H1 (cell line): ENCODE measurements at regions not wholly inside any gene's neighbourhood (a gene's known extent, or its start where the extent isn't known, plus 50 kb on each side); places are given as distances from the start of the nearest gene placed in this dataset.

Source experiments
- CTCF ChIA-PET: fragments of 300-600 bp; sonication (Branson Sonifier 250); formaldehyde crosslinking; loops from one replicate; lab custom pipeline; 2021; ENCODE audit not compliant: partially characterized antibody; lab: Charles Lee
- POLR2A ChIA-PET: fragments of 300-600 bp; sonication (Branson Sonifier 250); formaldehyde crosslinking; loops from one replicate; lab custom pipeline; 2021; ENCODE audit warnings: inconsistent platforms; ENCODE audit not compliant: partially characterized antibody; lab: Charles Lee
- DNase-seq, 2 experiments: peaks; one replicate each; pipeline versions ENCODE4 v3.0.0 to v3.0.0-alpha.2; 2010 to 2022; ENCODE audit warnings: low spot score in 2 of 2, low read depth in 1 of 2, mixed read lengths in 1 of 2
- FAIRE-seq: peaks from 2 replicates; lab custom pipeline; 2011; peaks lifted over from hg19 to GRCh38; lab: Jason Lieb, UNC
- H2AFZ ChIP-seq: 2 replicates; pipeline ENCODE4 v1.8.1; 2012; ENCODE audit warnings: low read length, inconsistent platforms
- H2AK5ac ChIP-seq: 2 replicates; pipeline ENCODE4 v1.6.1; 2013; ENCODE audit warnings: low read depth, low read length
- H2BK120ac ChIP-seq: replicated peaks from 2 replicates; pipeline ENCODE3; 2013; ENCODE audit warnings: low read depth, low read length, inconsistent platforms
- H2BK12ac ChIP-seq: 2 replicates; pipeline ENCODE4 v1.6.1; 2013; ENCODE audit warnings: low read depth, low read length
- H2BK15ac ChIP-seq: 2 replicates; pipeline ENCODE4 v1.6.1; 2013; ENCODE audit warnings: low read length
- H2BK20ac ChIP-seq: 2 replicates; pipeline ENCODE4 v1.6.1; 2013; ENCODE audit warnings: low read length
- H2BK5ac ChIP-seq: 2 replicates; pipeline ENCODE4 v1.6.1; 2013; ENCODE audit warnings: low read depth, low read length
- H3K14ac ChIP-seq: 2 replicates; pipeline ENCODE4 v1.6.1; 2013; ENCODE audit warnings: inconsistent platforms; ENCODE audit not compliant: insufficient read length
- H3K18ac ChIP-seq: 2 replicates; pipeline ENCODE4 v1.6.1; 2013; ENCODE audit warnings: low read length; ENCODE audit errors: extremely low read depth
- H3K23ac ChIP-seq: 2 replicates; pipeline ENCODE4 v1.6.1; 2013; ENCODE audit warnings: inconsistent platforms; ENCODE audit not compliant: insufficient read length
- H3K23me2 ChIP-seq: 2 replicates; pipeline ENCODE4 v1.6.1; 2013; ENCODE audit warnings: low read depth, low read length
- H3K27ac ChIP-seq: 2 replicates; pipeline ENCODE4 v1.6.1; 2011; ENCODE audit warnings: low read depth, low read length, inconsistent platforms
- H3K27me3 ChIP-seq, 4 experiments: replicated peaks in 1 of 4; 1 replicate in 1 of 4; 2 replicates in 3 of 4; pipeline versions ENCODE4 v1.6.1 to v1.8.1; 2011 to 2013; ENCODE audit warnings: low read length in 3 of 4, mild to moderate bottlenecking in 3 of 4, inconsistent platforms in 2 of 4, mixed read lengths in 2 of 4, moderate library complexity in 1 of 4; ENCODE audit not compliant: control insufficient read depth in 3 of 4, insufficient read depth in 3 of 4; ENCODE audit errors: extremely low read depth in 1 of 4
- H3K36me3 ChIP-seq, 4 experiments: 2 replicates each; pipeline versions ENCODE4 v1.6.1 to v1.8.1; 2011 to 2013; ENCODE audit warnings: mild to moderate bottlenecking in 4 of 4, low read length in 3 of 4, moderate library complexity in 2 of 4, control low read depth in 1 of 4, inconsistent platforms in 1 of 4; ENCODE audit not compliant: insufficient read depth in 4 of 4, control insufficient read depth in 2 of 4
- H3K4ac ChIP-seq: replicated peaks from 2 replicates; pipeline ENCODE3; 2013; ENCODE audit warnings: low read length, low read depth, mixed read lengths, inconsistent platforms; ENCODE audit not compliant: insufficient read length
- H3K4me1 ChIP-seq, 4 experiments: replicated peaks in 1 of 4; 1 replicate in 1 of 4; 2 replicates in 3 of 4; pipeline versions ENCODE4 v1.6.1 to v1.8.1; 2011 to 2013; ENCODE audit warnings: low read length in 3 of 4, inconsistent platforms in 2 of 4, mixed read lengths in 1 of 4; ENCODE audit not compliant: insufficient read depth in 4 of 4, control insufficient read depth in 3 of 4
- H3K4me2 ChIP-seq, 2 experiments: 2 replicates each; pipeline versions ENCODE4 v1.6.1 to v1.8.1; 2011 to 2013; ENCODE audit warnings: low read depth in 2 of 2, low read length in 2 of 2, control low read depth in 1 of 2, inconsistent platforms in 1 of 2, mild to moderate bottlenecking in 1 of 2; ENCODE audit not compliant: insufficient read depth in 1 of 2
- H3K4me3 ChIP-seq, 4 experiments: fragments of 200-600, 300-600 bp in 1 of 4; sonication (generic), shearing (Covaris generic), sonication (Bioruptor Twin) in 1 of 4; 2 replicates each; pipeline versions ENCODE4 v1.5.1 to v1.8.1; 2011 to 2016; ENCODE audit warnings: low read length in 4 of 4, low read depth in 3 of 4, control low read depth in 2 of 4, inconsistent platforms in 2 of 4, mild to moderate bottlenecking in 2 of 4, mixed read lengths in 1 of 4, moderate library complexity in 1 of 4; ENCODE audit not compliant: insufficient read depth in 2 of 4; ENCODE audit errors: extremely low read depth in 1 of 4
- H3K56ac ChIP-seq: replicated peaks from 2 replicates; pipeline ENCODE3; 2013; ENCODE audit warnings: low read depth, mild to moderate bottlenecking, mixed read lengths, low read length, inconsistent platforms; ENCODE audit not compliant: insufficient read length
- H3K79me1 ChIP-seq: 2 replicates; pipeline ENCODE4 v1.6.1; 2013; ENCODE audit warnings: low read depth, low read length, control low read depth
- H3K79me2 ChIP-seq, 2 experiments: 2 replicates each; pipeline versions ENCODE4 v1.6.1 to v1.8.1; 2012 to 2013; ENCODE audit warnings: low read length in 2 of 2, mild to moderate bottlenecking in 2 of 2, inconsistent platforms in 1 of 2; ENCODE audit not compliant: insufficient read depth in 2 of 2, control insufficient read depth in 1 of 2
- H3K9ac ChIP-seq, 4 experiments: replicated peaks in 1 of 4; 1 replicate in 1 of 4; 2 replicates in 3 of 4; pipeline versions ENCODE4 v1.6.1 to v1.8.1; 2011 to 2013; ENCODE audit warnings: low read depth in 3 of 4, low read length in 3 of 4, control low read depth in 2 of 4, mild to moderate bottlenecking in 2 of 4, moderate library complexity in 2 of 4, inconsistent platforms in 1 of 4; ENCODE audit errors: extremely low read depth in 1 of 4
- H3K9me3 ChIP-seq, 2 experiments: 2 replicates each; pipeline versions ENCODE4 v1.6.1 to v1.8.1; 2012 to 2013; ENCODE audit warnings: mild to moderate bottlenecking in 2 of 2, moderate library complexity in 2 of 2, control low read depth in 1 of 2, inconsistent platforms in 1 of 2, low read depth in 1 of 2, low read length in 1 of 2, mixed read lengths in 1 of 2; ENCODE audit not compliant: insufficient read depth in 2 of 2
- H4K20me1 ChIP-seq, 2 experiments: replicated peaks in 1 of 2; 2 replicates each; pipeline versions ENCODE3 to v1.8.1; 2011 to 2013; ENCODE audit warnings: inconsistent platforms in 2 of 2, low read length in 2 of 2, mild to moderate bottlenecking in 1 of 2; ENCODE audit not compliant: insufficient read depth in 2 of 2, control insufficient read depth in 1 of 2
- H4K5ac ChIP-seq: 2 replicates; pipeline ENCODE4 v1.6.1; 2013; ENCODE audit warnings: low read length, low read depth, mixed read lengths, inconsistent platforms; ENCODE audit not compliant: insufficient read length
- H4K8ac ChIP-seq: 2 replicates; pipeline ENCODE4 v1.8.0; 2013; ENCODE audit warnings: mild to moderate bottlenecking, moderate library complexity, low read length, inconsistent platforms; ENCODE audit not compliant: insufficient read depth; ENCODE audit errors: extremely low read depth
- H4K91ac ChIP-seq: replicated peaks from 2 replicates; pipeline ENCODE3; 2013; ENCODE audit warnings: low read length, mixed read lengths, inconsistent platforms; ENCODE audit not compliant: insufficient read length
- BRCA1 ChIP-seq: IDR thresholded peaks from 2 replicates; pipeline ENCODE4 v1.6.1; 2012; ENCODE audit warnings: low read depth, low read length, improper control_type of control experiment
- E2F6 ChIP-seq: IDR thresholded peaks from 2 replicates; pipeline ENCODE4 v1.6.1; 2012; ENCODE audit warnings: inconsistent platforms
- SIRT6 ChIP-seq: IDR thresholded peaks from one replicate; pipeline ENCODE4 v1.7.1; 2012; ENCODE audit warnings: low read length, inconsistent platforms
- WGBS, 2 experiments: shearing (Covaris generic) in 1 of 2; methylation state at CpG; one replicate each; pipeline versions ENCODE4 v1.1.6 to v1.1.7; 2013 to 2015; ENCODE audit warnings: low lambda C conversion rate in 2 of 2, mixed read lengths in 2 of 2, inconsistent platforms in 1 of 2, low coverage in 1 of 2, missing lambda C conversion rate in 1 of 2; ENCODE audit not compliant: insufficient replicate concordance in 2 of 2, insufficient coverage in 1 of 2, insufficient read length in 1 of 2; ENCODE audit errors: extremely low coverage in 1 of 2, missing lambda C conversion rate in 1 of 2; 5-methylcytosine and 5-hydroxymethylcytosine counted together

DNA sequence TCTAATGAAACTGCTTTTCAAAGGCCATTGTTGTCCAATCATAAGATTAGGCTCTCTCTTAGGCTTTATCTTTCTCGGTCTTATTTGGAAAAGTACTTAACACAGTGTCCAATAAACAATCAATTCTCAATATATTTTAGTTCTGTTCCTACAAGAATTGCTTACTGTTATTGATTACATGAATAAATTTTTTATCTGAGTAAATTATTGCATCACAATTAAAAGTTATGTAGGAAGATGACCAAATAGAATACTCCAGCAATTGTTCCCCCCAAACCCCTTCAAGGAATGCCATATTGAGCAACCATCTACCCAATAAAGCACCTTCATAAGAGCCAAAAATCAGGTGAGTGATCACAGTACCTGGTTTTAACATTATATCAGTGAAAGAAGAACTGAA is 55.0 kb upstream of the RFX7 start:
- ChIA-PET CTCF (no interaction called here), POLR2A (no interaction called here)
- Histone ChIP-seq H3K79me1 (no peaks in the 10 kb centered on the region), H2BK5ac (no peak overlapping the region), H4K8ac (no peak overlapping the region), H3K23ac (no peak overlapping the region), H2BK120ac (no peak overlapping the region), H3K27ac (no peak overlapping the region), H3K79me2 (no peaks in the 10 kb centered on the region), H2AK5ac (no peak overlapping the region), H3K4me2 (no peak overlapping the region), H2BK15ac (no peak overlapping the region), H3K9ac (no peak overlapping the region), H3K18ac (no peak overlapping the region), H3K4me1 (peaks cover 0 to 3% (median 0%) of the 10 kb centered on the region in 4 experiments; a peak in 1 of 7 replicates), H4K5ac (no peak overlapping the region), H3K4ac (no peak overlapping the region), H3K23me2 (no peaks in the 10 kb centered on the region), H3K56ac (no peak overlapping the region), H2BK12ac (no peak overlapping the region), H4K20me1 (no peaks in the 10 kb centered on the region), H3K36me3 (no peaks in the 10 kb centered on the region), H4K91ac (no peak overlapping the region), H2BK20ac (no peak overlapping the region), H3K4me3 (no peak overlapping the region), H3K27me3 (peaks cover 0 to 1% (median 0%) of the 10 kb centered on the region in 4 experiments; a peak in 1 of 7 replicates), H3K9me3 (no peaks in the 10 kb centered on the region), H3K14ac (no peak overlapping the region), H2AFZ (no peak overlapping the region)
- 96% methylated on average over 1 of the region's 1 CpG; no CpG with 5 or more reads in 1 of the 2 experiments for WGBS, 2 experiments
- no peak for TF ChIP-seq BRCA1
- no peak for TF ChIP-seq SIRT6
- TF ChIP-seq E2F6 = no peak
- no peak for DNase-seq
- FAIRE-seq = no peak
